Tibial nerve (tissue), 4 donors: ENCODE measurements at regions not wholly inside any gene's neighbourhood (a gene's known extent, or its start where the extent isn't known, plus 50 kb on each side); places are given as distances from the start of the nearest gene placed in this dataset.

ENCODE experiments used
- EP300 ChIP-seq, 2 donors: sonication (generic); formaldehyde crosslinking; IDR thresholded peaks; one replicate each; pipeline ENCODE4 v1.6.1; 2017; ENCODE audit warnings: antibody characterized with exemption in 2 of 2, mild to moderate bottlenecking in 1 of 2
- POLR2A ChIP-seq, 2 donors: fragments of 450-650 bp; IDR thresholded peaks; one replicate each; pipeline ENCODE4 v1.6.1; 2017; ENCODE audit warnings: antibody characterized with exemption in 2 of 2, mild to moderate bottlenecking in 2 of 2, moderate library complexity in 2 of 2
- TF ChIP-seq, protein P1 (sequence below), 5 experiments: fragments of 200-600 bp in 3 of 5; fragments of 450-650 bp in 2 of 5; sonication (generic) in 3 of 5; IDR thresholded peaks; one replicate each; pipeline ENCODE4 v1.5.1; 2016 to 2019; ENCODE audit warnings: antibody characterized with exemption in 5 of 5, mild to moderate bottlenecking in 3 of 5, moderate library complexity in 2 of 5

DNA sequence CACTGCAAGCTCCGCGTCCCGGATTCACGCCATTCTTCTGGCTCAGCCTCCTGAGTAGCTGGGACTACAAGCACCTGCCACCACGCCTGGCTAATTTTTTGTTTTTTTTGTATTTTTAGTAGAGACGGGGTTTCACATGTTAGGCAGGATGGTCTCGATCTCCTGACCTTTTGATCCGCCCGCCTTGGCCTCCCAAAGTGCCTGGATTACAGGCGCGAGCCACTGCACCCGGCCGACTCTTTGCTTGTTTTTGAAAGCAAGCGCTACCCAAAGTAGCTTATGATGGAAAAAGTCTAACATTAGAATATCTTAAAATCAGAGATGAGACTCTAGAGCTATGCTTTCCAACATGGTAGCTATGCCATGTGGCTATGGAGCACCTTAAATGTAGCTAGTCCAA, 585.5 kb upstream of the ITGA1 start:
- TF ChIP-seq, protein P1, sequence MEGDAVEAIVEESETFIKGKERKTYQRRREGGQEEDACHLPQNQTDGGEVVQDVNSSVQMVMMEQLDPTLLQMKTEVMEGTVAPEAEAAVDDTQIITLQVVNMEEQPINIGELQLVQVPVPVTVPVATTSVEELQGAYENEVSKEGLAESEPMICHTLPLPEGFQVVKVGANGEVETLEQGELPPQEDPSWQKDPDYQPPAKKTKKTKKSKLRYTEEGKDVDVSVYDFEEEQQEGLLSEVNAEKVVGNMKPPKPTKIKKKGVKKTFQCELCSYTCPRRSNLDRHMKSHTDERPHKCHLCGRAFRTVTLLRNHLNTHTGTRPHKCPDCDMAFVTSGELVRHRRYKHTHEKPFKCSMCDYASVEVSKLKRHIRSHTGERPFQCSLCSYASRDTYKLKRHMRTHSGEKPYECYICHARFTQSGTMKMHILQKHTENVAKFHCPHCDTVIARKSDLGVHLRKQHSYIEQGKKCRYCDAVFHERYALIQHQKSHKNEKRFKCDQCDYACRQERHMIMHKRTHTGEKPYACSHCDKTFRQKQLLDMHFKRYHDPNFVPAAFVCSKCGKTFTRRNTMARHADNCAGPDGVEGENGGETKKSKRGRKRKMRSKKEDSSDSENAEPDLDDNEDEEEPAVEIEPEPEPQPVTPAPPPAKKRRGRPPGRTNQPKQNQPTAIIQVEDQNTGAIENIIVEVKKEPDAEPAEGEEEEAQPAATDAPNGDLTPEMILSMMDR (IDR thresholded peaks at IDR 0.05): no peak
- no peak for TF ChIP-seq POLR2A (IDR thresholded peaks at IDR 0.05)
- TF ChIP-seq EP300 (IDR thresholded peaks at IDR 0.05): no peak
